Gastrocnemius medialis (tissue), 4 donors: ENCODE measurements at regions not wholly inside any gene's neighbourhood (a gene's known extent, or its start where the extent isn't known, plus 50 kb on each side); places are given as distances from the start of the nearest gene placed in this dataset.

Experiments used
- ATAC-seq, 2 donors: fragments of 150-250 bp; one replicate each; pipeline ENCODE4 v1.9.1; 2016
- DNase-seq, 2 donors: peaks; one replicate each; pipeline ENCODE4 v3.0.0-alpha.2; 2019
- H3K27ac ChIP-seq, 4 donors: fragments of 200-600 bp; sonication (generic); 1 replicate in 1 of 4; 2 replicates in 3 of 4; pipeline ENCODE4 v1.5.1; 2016 to 2018; ENCODE audit warnings: mild to moderate bottlenecking in 2 of 4, moderate library complexity in 1 of 4
- H3K27me3 ChIP-seq, 3 donors: fragments of 200-600 bp; sonication (generic) in 2 of 3; 1 replicate in 1 of 3; 2 replicates in 2 of 3; pipeline versions ENCODE4 v1.5.1 to v1.6.0; 2016 to 2019; ENCODE audit warnings: mild to moderate bottlenecking in 1 of 3, moderate library complexity in 1 of 3
- H3K36me3 ChIP-seq, 2 donors: fragments of 200-600 bp; sonication (generic) in 1 of 2; one replicate each; pipeline ENCODE4 v1.5.1; 2017 to 2018
- H3K4me1 ChIP-seq, 2 donors: fragments of 200-600 bp; sonication (generic) in 1 of 2; one replicate each; pipeline ENCODE4 v1.5.1; 2016 to 2017; ENCODE audit warnings: mild to moderate bottlenecking in 2 of 2
- H3K4me3 ChIP-seq, 4 donors: fragments of 200-600 bp; sonication (generic) in 3 of 4; 1 replicate in 1 of 4; 2 replicates in 3 of 4; pipeline ENCODE4 v1.5.1; 2016 to 2019; ENCODE audit warnings: mild to moderate bottlenecking in 2 of 4
- H3K9me3 ChIP-seq, 3 donors: fragments of 200-600 bp; sonication (generic) in 2 of 3; 1 replicate in 1 of 3; 2 replicates in 2 of 3; pipeline ENCODE4 v1.5.1; 2016 to 2019
- POLR2A ChIP-seq, 2 donors: fragments of 450-650 bp; IDR thresholded peaks; one replicate each; pipeline ENCODE4 v1.6.1; 2017; ENCODE audit warnings: antibody characterized with exemption in 2 of 2, mild to moderate bottlenecking in 2 of 2, moderate library complexity in 2 of 2
- in situ Hi-C, 4 donors: fragments of 200-750 bp; cut with MboI; loops; one replicate each; pipeline versions ENCODE4 v1.15.0 to v1.8.0; 2017; ENCODE audit warnings: low sequenced_read_pairs in 4 of 4
- intact Hi-C: fragments of 100-400 bp; cut with DNase I; formaldehyde crosslinking; loops from one replicate; pipeline ENCODE4 v1.15.1; 2023; ENCODE audit warnings: low total_unique reads
- TF ChIP-seq, protein P1 (sequence below), 5 experiments: fragments of 450-650 bp in 3 of 5; fragments of 200-600 bp in 2 of 5; sonication (generic) in 2 of 5; IDR thresholded peaks in 4 of 5; conservative IDR thresholded peaks in 1 of 5; 1 replicate in 4 of 5; 2 replicates in 1 of 5; pipeline ENCODE4 v1.5.1; 2016 to 2019; ENCODE audit warnings: antibody characterized with exemption in 5 of 5, mild to moderate bottlenecking in 3 of 5, moderate library complexity in 3 of 5

DNA sequence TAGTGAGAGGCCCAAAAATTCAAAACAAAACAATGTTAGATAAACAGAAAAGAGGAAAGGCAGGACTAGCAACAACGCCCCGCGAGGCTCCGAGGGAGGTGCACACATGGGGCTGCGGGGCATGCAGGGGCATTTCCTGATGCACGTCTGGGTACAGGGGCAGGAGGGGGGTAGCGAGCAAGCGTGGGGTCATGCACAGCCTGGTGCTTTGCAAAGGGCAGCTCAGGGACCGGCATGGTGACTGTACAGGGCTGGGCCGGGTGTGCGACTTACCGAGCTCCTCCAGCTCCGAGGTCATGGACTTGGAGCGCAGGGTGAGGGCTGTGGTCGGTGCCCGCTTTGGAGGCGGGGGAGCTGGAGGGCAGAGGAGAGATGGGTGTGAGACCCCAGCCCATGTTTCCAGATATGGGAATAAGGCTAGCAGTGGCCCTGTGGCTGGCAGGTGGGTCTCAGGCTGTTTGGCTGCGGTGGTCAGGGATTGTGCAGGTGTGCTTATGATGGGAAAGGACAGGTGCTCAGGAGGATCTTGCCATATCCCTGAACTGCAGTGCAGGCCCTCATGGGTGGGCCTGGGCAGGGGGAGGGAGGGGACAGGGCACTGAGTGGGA lies 103.7 kb downstream of the CTTN start:
- Histone ChIP-seq H3K9me3 (no peaks in the 10 kb centered on the region), H3K4me1 (no peaks in the 10 kb centered on the region), H3K36me3 (no peaks in the 10 kb centered on the region), H3K27ac (no peak overlapping the region), H3K27me3 (no peaks in the 10 kb centered on the region), H3K4me3 (no peak overlapping the region)
- ATAC-seq (no peak), DNase-seq (no peak)
- TF ChIP-seq, protein P1, sequence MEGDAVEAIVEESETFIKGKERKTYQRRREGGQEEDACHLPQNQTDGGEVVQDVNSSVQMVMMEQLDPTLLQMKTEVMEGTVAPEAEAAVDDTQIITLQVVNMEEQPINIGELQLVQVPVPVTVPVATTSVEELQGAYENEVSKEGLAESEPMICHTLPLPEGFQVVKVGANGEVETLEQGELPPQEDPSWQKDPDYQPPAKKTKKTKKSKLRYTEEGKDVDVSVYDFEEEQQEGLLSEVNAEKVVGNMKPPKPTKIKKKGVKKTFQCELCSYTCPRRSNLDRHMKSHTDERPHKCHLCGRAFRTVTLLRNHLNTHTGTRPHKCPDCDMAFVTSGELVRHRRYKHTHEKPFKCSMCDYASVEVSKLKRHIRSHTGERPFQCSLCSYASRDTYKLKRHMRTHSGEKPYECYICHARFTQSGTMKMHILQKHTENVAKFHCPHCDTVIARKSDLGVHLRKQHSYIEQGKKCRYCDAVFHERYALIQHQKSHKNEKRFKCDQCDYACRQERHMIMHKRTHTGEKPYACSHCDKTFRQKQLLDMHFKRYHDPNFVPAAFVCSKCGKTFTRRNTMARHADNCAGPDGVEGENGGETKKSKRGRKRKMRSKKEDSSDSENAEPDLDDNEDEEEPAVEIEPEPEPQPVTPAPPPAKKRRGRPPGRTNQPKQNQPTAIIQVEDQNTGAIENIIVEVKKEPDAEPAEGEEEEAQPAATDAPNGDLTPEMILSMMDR (IDR thresholded peaks at IDR 0.05 in 4 of 5, conservative IDR thresholded peaks at IDR 0.05 in 1 of 5), result no peak
- TF ChIP-seq POLR2A (IDR thresholded peaks at IDR 0.05), result no peak
- in situ Hi-C loops (no loop called here), intact Hi-C loops (no loop called here)

DNA sequence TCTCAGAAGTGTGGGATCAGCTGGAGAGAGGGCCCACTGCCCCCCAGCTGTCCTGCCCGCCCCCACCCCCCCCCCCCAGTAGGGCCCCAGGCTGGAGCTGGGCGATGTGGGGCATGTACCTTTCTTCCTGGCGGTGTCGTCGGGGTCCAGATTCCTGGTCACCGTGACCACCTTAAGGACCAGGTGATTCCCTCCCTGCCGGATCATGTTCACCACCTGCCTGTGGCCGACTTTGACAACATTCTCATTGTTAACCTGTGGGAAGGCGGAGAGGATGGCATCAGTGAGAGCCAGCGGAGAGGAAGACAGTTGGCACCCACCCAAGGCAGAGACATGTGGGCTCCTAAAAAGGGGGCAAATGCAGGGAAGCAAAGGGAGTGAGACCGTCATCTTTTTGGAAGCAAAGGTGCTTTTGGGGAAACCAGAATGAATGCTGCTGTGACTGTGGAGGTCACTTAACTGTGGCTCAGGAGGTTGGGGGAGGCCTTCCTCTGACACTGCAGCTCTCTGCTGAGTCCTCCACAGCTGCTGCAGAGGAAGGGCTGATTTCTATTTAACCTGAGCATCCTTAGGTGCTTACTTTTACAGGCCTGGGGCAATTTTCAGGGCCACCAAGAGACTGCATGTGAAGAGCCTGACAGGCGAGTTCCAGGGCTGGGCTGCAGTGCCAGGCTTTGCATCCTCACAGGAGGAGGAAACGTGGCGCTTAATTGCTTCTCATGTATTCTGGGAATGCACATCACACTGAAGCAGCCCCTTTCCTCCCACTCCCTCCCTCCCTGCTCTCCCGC lies 104.5 kb downstream of the CTTN start:
- Histone ChIP-seq H3K27ac (no peak overlapping the region), H3K4me1 (no peaks in the 10 kb centered on the region), H3K27me3 (no peaks in the 10 kb centered on the region), H3K4me3 (no peak overlapping the region), H3K9me3 (no peaks in the 10 kb centered on the region), H3K36me3 (no peaks in the 10 kb centered on the region)
- in situ Hi-C loops (no loop called here), intact Hi-C loops (no loop called here)
- TF ChIP-seq, protein P1 (IDR thresholded peaks at IDR 0.05 in 4 of 5, conservative IDR thresholded peaks at IDR 0.05 in 1 of 5), result no peak
- no peak for TF ChIP-seq POLR2A (IDR thresholded peaks at IDR 0.05)
- no peak for ATAC-seq
- no peak for DNase-seq

DNA sequence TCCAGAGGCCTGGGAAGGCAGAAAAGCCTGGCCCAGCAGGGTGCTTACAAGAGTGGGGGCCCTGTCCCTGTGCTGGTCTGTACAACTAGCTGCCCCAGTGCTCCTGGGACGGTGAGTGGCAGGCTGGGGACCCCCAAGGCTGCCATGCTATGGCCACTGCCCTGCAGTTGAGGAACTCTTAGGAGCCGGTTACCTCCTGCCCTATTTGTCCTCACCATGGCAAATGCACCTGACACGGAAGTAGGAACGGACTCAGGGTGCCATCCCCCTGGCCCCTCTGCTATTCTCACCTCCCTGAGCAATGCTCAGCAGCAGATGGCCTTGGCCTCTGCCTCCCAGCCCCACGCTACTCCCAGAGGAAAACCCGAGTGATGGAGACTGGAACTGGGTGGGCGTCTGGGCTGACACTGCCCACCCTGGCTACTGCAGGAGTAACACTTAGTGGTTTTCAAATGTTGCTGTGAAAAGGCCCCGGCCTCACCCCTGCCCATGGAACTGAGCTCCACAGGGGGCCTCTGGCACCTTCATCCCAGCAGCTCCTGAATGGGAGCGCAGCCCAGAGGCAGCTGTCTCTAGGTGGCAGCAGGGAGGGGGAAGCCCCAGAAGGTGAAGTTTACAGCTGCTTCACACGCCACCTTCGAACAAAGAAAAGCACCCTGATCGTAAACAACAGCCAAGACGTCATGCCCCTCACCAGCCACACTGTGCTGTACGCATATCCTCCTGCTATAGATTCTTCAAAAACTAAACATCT lies 105.3 kb downstream of the CTTN start:
- in situ Hi-C loops (no loop called here), intact Hi-C loops (no loop called here)
- no peak overlapping the region for H3K4me3 ChIP-seq
- no peaks in the 10 kb centered on the region for H3K27me3 ChIP-seq
- H3K27ac ChIP-seq, result no peak overlapping the region
- no peaks in the 10 kb centered on the region for H3K4me1 ChIP-seq
- H3K36me3 ChIP-seq, result no peaks in the 10 kb centered on the region
- ATAC-seq (no peak), DNase-seq (no peak)
- H3K9me3 ChIP-seq, result no peaks in the 10 kb centered on the region
- TF ChIP-seq POLR2A (IDR thresholded peaks at IDR 0.05), result no peak
- TF ChIP-seq, protein P1 (IDR thresholded peaks at IDR 0.05 in 4 of 5, conservative IDR thresholded peaks at IDR 0.05 in 1 of 5), result no peak

DNA sequence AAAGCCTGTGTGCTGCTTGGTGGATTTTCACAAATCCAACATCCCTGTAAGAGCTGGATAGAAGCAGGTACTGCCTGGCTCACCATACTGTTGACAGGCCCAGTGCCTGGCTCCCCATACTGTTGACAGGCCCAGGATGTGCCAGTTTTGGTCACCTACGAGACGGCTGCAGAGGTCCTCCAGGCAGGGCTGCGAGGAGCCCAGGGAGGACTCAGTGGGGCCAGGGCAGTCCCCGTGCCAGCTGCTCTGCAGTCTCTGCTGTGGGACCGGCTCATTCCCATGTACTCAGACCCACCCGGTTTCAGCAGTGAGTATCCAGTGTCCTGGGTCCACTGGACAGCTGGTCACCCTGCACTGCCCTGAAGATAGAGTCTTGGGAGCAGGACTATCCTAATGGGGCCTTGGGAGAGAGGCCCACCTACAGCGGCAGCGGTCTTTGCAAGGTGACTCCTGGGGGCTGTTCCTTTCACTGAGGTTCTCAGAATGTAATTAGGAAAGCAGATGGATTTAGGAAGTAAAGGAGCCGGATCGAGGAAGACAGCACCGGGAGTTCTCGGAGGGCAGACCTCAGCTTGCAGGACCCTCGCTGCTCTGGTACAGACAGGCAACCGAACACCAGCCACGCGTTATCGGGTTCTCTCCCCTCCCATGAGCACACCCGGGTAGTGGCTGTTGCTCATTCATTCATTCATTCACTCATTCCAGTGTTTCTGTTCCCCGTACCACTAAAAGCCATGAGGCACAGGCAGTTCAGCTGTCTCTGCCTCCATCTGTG lies 106.1 kb downstream of the CTTN start:
- H3K9me3 ChIP-seq, result no peaks in the 10 kb centered on the region
- ATAC-seq (no peak), DNase-seq (no peak)
- in situ Hi-C loops (no loop called here), intact Hi-C loops (no loop called here)
- no peak overlapping the region for H3K4me3 ChIP-seq
- H3K4me1 ChIP-seq, result no peaks in the 10 kb centered on the region
- H3K36me3 ChIP-seq, result no peaks in the 10 kb centered on the region
- no peak for TF ChIP-seq POLR2A (IDR thresholded peaks at IDR 0.05)
- TF ChIP-seq, protein P1 (IDR thresholded peaks at IDR 0.05 in 4 of 5, conservative IDR thresholded peaks at IDR 0.05 in 1 of 5), result no peak
- H3K27ac ChIP-seq, result no peak overlapping the region
- H3K27me3 ChIP-seq, result no peaks in the 10 kb centered on the region
